ENCODE measurements at regions not wholly inside any gene's neighbourhood (a gene's known extent, or its start where the extent isn't known, plus 50 kb on each side); places are given as distances from the start of the nearest gene placed in this dataset.

GRCh38 chr1:239189998-239190512, 196.3 kb upstream of the CHRM3 start:
- TF ChIP-seq BHLHE40 (IDR thresholded peaks at IDR 0.05; ENCODE audit: low read depth, low read length) (no peak), CTCF (IDR thresholded peaks at IDR 0.05) (no peak), ESRRA (IDR thresholded peaks at IDR 0.05; ENCODE audit: borderline replicate concordance, low read length) (no peak), NR3C1 (IDR thresholded peaks at IDR 0.05) (no peak), RAD21 (conservative IDR thresholded peaks at IDR 0.05 in 1 of 2, IDR thresholded peaks at IDR 0.05 in 1 of 2) (no peak), POLR2A (IDR thresholded peaks at IDR 0.05; ENCODE audit: low read length) (no peak), E2F6 (IDR thresholded peaks at IDR 0.05; ENCODE audit: borderline replicate concordance, low read depth) (no peak), KDM1A (IDR thresholded peaks at IDR 0.05; ENCODE audit: low read depth) (no peak), JUN (IDR thresholded peaks at IDR 0.05) (no peak), MAX (IDR thresholded peaks at IDR 0.05) (no peak), FOSB (CRISPR knock-in tag; IDR thresholded peaks at IDR 0.05) (no peak)
- TF ChIP-seq, protein P1, sequence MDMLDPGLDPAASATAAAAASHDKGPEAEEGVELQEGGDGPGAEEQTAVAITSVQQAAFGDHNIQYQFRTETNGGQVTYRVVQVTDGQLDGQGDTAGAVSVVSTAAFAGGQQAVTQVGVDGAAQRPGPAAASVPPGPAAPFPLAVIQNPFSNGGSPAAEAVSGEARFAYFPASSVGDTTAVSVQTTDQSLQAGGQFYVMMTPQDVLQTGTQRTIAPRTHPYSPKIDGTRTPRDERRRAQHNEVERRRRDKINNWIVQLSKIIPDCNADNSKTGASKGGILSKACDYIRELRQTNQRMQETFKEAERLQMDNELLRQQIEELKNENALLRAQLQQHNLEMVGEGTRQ (IDR thresholded peaks at IDR 0.05): no peak
- TF ChIP-seq, protein P2, sequence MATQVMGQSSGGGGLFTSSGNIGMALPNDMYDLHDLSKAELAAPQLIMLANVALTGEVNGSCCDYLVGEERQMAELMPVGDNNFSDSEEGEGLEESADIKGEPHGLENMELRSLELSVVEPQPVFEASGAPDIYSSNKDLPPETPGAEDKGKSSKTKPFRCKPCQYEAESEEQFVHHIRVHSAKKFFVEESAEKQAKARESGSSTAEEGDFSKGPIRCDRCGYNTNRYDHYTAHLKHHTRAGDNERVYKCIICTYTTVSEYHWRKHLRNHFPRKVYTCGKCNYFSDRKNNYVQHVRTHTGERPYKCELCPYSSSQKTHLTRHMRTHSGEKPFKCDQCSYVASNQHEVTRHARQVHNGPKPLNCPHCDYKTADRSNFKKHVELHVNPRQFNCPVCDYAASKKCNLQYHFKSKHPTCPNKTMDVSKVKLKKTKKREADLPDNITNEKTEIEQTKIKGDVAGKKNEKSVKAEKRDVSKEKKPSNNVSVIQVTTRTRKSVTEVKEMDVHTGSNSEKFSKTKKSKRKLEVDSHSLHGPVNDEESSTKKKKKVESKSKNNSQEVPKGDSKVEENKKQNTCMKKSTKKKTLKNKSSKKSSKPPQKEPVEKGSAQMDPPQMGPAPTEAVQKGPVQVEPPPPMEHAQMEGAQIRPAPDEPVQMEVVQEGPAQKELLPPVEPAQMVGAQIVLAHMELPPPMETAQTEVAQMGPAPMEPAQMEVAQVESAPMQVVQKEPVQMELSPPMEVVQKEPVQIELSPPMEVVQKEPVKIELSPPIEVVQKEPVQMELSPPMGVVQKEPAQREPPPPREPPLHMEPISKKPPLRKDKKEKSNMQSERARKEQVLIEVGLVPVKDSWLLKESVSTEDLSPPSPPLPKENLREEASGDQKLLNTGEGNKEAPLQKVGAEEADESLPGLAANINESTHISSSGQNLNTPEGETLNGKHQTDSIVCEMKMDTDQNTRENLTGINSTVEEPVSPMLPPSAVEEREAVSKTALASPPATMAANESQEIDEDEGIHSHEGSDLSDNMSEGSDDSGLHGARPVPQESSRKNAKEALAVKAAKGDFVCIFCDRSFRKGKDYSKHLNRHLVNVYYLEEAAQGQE (IDR thresholded peaks at IDR 0.05): no peak
- TF ChIP-seq, protein P3, sequence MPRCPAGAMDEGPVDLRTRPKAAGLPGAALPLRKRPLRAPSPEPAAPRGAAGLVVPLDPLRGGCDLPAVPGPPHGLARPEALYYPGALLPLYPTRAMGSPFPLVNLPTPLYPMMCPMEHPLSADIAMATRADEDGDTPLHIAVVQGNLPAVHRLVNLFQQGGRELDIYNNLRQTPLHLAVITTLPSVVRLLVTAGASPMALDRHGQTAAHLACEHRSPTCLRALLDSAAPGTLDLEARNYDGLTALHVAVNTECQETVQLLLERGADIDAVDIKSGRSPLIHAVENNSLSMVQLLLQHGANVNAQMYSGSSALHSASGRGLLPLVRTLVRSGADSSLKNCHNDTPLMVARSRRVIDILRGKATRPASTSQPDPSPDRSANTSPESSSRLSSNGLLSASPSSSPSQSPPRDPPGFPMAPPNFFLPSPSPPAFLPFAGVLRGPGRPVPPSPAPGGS (IDR thresholded peaks at IDR 0.05): no peak
